GM19372 (cell line): ENCODE measurements at regions not wholly inside any gene's neighbourhood (a gene's known extent, or its start where the extent isn't known, plus 50 kb on each side); places are given as distances from the start of the nearest gene placed in this dataset.

Source experiments
- ATAC-seq: cut with Tn5 transposase; IDR thresholded peaks from one replicate; pipeline ENCODE4 v1.9.1; 2021; ENCODE audit warnings: mild to moderate bottlenecking, low read depth, moderate library complexity; ENCODE audit not compliant: unreplicated experiment

- peak; percentile 61 for ATAC-seq
Measured at GRCh38 chrX:30414144-30414543, 105.0 kb upstream of the NR0B1 start.

GRCh38 chrX:30402366-30402765, 93.2 kb upstream of the NR0B1 start:
- ATAC-seq, result no peak

GRCh38 chrX:30388325-30388724, 79.1 kb upstream of the NR0B1 start:
- no peak for ATAC-seq

GRCh38 chrX:30373951-30374350, 64.8 kb upstream of the NR0B1 start:
- no peak for ATAC-seq

- no peak for ATAC-seq
Measured at GRCh38 chrX:30373479-30373878, 64.3 kb upstream of the NR0B1 start.

GRCh38 chrX:30364229-30364628, 55.0 kb upstream of the NR0B1 start:
- no peak for ATAC-seq
